ENCODE measurements at regions not wholly inside any gene's neighbourhood (a gene's known extent, or its start where the extent isn't known, plus 50 kb on each side); places are given as distances from the start of the nearest gene placed in this dataset.

DNA sequence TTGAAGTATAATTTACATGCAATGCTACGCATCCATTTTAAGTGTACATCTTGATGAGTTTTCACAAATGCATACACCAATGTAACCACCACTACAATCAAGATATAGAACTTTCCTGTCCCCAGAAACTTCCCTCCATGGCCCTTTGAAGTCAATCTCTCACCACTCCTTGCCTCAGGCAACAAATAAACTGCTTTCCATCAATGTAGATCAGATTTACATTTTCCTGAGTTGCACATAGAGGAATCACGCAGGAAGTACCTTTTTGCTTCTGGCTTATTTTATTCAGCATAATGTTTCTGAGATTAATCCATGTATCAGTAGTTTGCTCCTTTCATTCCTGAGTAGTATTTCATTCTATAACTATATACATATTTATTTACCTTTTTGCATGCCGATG lies 59.6 kb upstream of the NNAT start (continued):
- TF ChIP-seq REST (IDR thresholded peaks at IDR 0.05; ENCODE audit: borderline replicate concordance in 1 of 2, low read depth in 1 of 2, low read length in 2 of 2) (no peak), JARID2 (CRISPR knock-in tag; IDR thresholded peaks at IDR 0.05; ENCODE audit: insufficient replicate concordance) (no peak), ZNF572 (CRISPR knock-in tag; IDR thresholded peaks at IDR 0.05) (no peak)

GRCh38 chr20:37463726-37464494 lies 57.1 kb upstream of the NNAT start:
- FAIRE-seq, result no peak
- no peaks in the 10 kb centered on the region for H3K4me1 ChIP-seq (ENCODE audit: insufficient read depth, low read length)
- no peaks in the 10 kb centered on the region for H3K79me2 ChIP-seq (ENCODE audit: insufficient read depth, low read length)
- ChIA-PET CTCF (ENCODE audit: low intra/inter-chr PET ratio, low total read pairs) (no interaction called here), POLR2A (no interaction called here)
- no peak overlapping the region for H3K9ac ChIP-seq (ENCODE audit: insufficient read depth, low read depth, low read length)
- no peak overlapping the region for H3K4me3 ChIP-seq (replicated peaks in 1 of 3; ENCODE audit: insufficient read depth in 1 of 3, low read depth in 2 of 3, low read length in 3 of 3)
- peaks cover 3 to 37% of the 10 kb centered on the region in 2 experiments; a peak in 4 of 5 replicates for H3K27me3 ChIP-seq (ENCODE audit: control insufficient read depth in 1 of 2, insufficient read depth in 2 of 2, low read length in 2 of 2)
- 54% methylated on average over 17 of the region's 17 CpGs for WGBS (ENCODE audit: low lambda C conversion rate)
- no peaks in the 10 kb centered on the region for H3K9me3 ChIP-seq (ENCODE audit: low read length)
- TF ChIP-seq ZMYM3 (CRISPR knock-in tag; IDR thresholded peaks at IDR 0.05), result 0 out of 2 replicates have a peak, but pooled peaks have one; percentile 22
- TF ChIP-seq ZNF687 (CRISPR knock-in tag; IDR thresholded peaks at IDR 0.05), result 0 out of 2 replicates have a peak, but pooled peaks have one; percentile 10
- 0 out of 2 replicates have a peak, but pooled peaks have one; percentile 3 for TF ChIP-seq CEBPB (IDR thresholded peaks at IDR 0.05; ENCODE audit: borderline replicate concordance, low read depth, low read length)
- peak; percentile 64 for TF ChIP-seq ZNF629 (CRISPR knock-in tag; conservative IDR thresholded peaks at IDR 0.05)
- no peak for TF ChIP-seq HMG20B (CRISPR knock-in tag; conservative IDR thresholded peaks at IDR 0.05)
- TF ChIP-seq ZNF501 (CRISPR knock-in tag; IDR thresholded peaks at IDR 0.05), result no peak
- no peaks in the 10 kb centered on the region for H3K36me3 ChIP-seq (replicated peaks in 1 of 2; ENCODE audit: control insufficient read depth in 1 of 2, insufficient read depth in 2 of 2, low read length in 2 of 2)
- H4K20me1 ChIP-seq (ENCODE audit: insufficient read depth, low read length), result no peaks in the 10 kb centered on the region
- no peak for DNase-seq (ENCODE audit: low spot score)
- no peak overlapping the region for H3K27ac ChIP-seq (ENCODE audit: extremely low read length, insufficient read depth, low read length)
- peak; percentile 67 for ATAC-seq
- intact Hi-C loops (cut with micrococcal nuclease; ENCODE audit: unreplicated experiment), result no loop called here
- H2AFZ ChIP-seq (ENCODE audit: low read length), result no peak overlapping the region
- no TSS peak for BruUV-seq (replicated peaks)
- in situ Hi-C loops (cut with HindIII; ENCODE audit: extremely low pct_ligation_motif_present, low pct_unique_long_range_greater_than_20kb), result no loop called here
- H3K4me2 ChIP-seq (ENCODE audit: low read depth, low read length), result no peak overlapping the region
